SK-N-SH (cell line): ENCODE measurements at regions not wholly inside any gene's neighbourhood (a gene's known extent, or its start where the extent isn't known, plus 50 kb on each side); places are given as distances from the start of the nearest gene placed in this dataset.

Experiments used
- CTCF ChIA-PET: fragments of 300-600, 350-600 bp; formaldehyde crosslinking; extraction: SDS; loops from one replicate; lab custom pipeline; 2021; lab: Yijun Ruan, JAX
- POLR2A ChIA-PET: fragments of 350-600 bp; sonication (Branson Sonifier 250); formaldehyde crosslinking; extraction: SDS; loops from one replicate; lab custom pipeline; 2020; ENCODE audit warnings: antibody characterized with exemption, inconsistent platforms; lab: Yijun Ruan, JAX
- DNase-seq: peaks from one replicate; pipeline ENCODE4 v3.0.0; 2012
- H2AFZ ChIP-seq: fragments of 200-600 bp; sonication (generic); 2 replicates; pipeline ENCODE4 v1.8.1; 2016; ENCODE audit warnings: antibody characterized with exemption, mild to moderate bottlenecking, low read depth
- H3F3A ChIP-seq: fragments of 200-600 bp; sonication (generic); replicated peaks from 2 replicates; pipeline ENCODE3; 2016; ENCODE audit warnings: antibody characterized with exemption, mild to moderate bottlenecking; ENCODE audit not compliant: insufficient read depth
- H3K27ac ChIP-seq, 2 experiments: fragments of 200-500 bp in 1 of 2; fragments of 200-600 bp in 1 of 2; sonication (Bioruptor generic) in 1 of 2; sonication (generic), shearing (Covaris generic) in 1 of 2; 2 replicates each; pipeline versions ENCODE4 v1.5.1 to v1.6.1; 2014 to 2016; ENCODE audit warnings: low read depth in 2 of 2, inconsistent platforms in 1 of 2, low read length in 1 of 2, mild to moderate bottlenecking in 1 of 2, mixed read lengths in 1 of 2
- H3K27me3 ChIP-seq: fragments of 200-600 bp; sonication (generic), shearing (Covaris generic); 2 replicates; pipeline ENCODE4 v1.6.1; 2016; ENCODE audit warnings: mixed run types; ENCODE audit not compliant: insufficient read depth
- H3K36me3 ChIP-seq, 2 experiments: fragments of 200-500 bp in 1 of 2; fragments of 200-600 bp in 1 of 2; sonication (Bioruptor generic) in 1 of 2; sonication (generic) in 1 of 2; replicated peaks in 1 of 2; 2 replicates each; pipeline versions ENCODE3 to v1.5.1; 2014 to 2016; ENCODE audit warnings: low read length in 1 of 2, mild to moderate bottlenecking in 1 of 2; ENCODE audit not compliant: insufficient read depth in 2 of 2, control insufficient read depth in 1 of 2
- H3K4me1 ChIP-seq, 2 experiments: fragments of 200-500 bp in 1 of 2; fragments of 200-600 bp in 1 of 2; sonication (Bioruptor generic) in 1 of 2; sonication (generic), shearing (Covaris generic) in 1 of 2; 2 replicates each; pipeline versions ENCODE4 v1.5.1 to v1.6.1; 2014 to 2016; ENCODE audit warnings: low read depth in 1 of 2, low read length in 1 of 2, mixed run types in 1 of 2; ENCODE audit not compliant: insufficient read depth in 2 of 2, control insufficient read depth in 1 of 2
- H3K4me2 ChIP-seq: fragments of 200-600 bp; sonication (generic), shearing (Covaris generic); 2 replicates; pipeline ENCODE4 v1.6.1; 2017; ENCODE audit warnings: mixed run types
- H3K4me3 ChIP-seq, 2 experiments: fragments of 200-500 bp in 1 of 2; fragments of 200-600 bp in 1 of 2; sonication (Bioruptor generic) in 1 of 2; sonication (generic), shearing (Covaris generic) in 1 of 2; 2 replicates each; pipeline versions ENCODE4 v1.5.1 to v1.8.1; 2014 to 2016; ENCODE audit warnings: low read depth in 2 of 2, inconsistent platforms in 1 of 2, low read length in 1 of 2, mild to moderate bottlenecking in 1 of 2, mixed read lengths in 1 of 2, moderate library complexity in 1 of 2
- H3K79me2 ChIP-seq: fragments of 200-600 bp; sonication (generic); 2 replicates; pipeline ENCODE4 v1.8.1; 2017; ENCODE audit warnings: mild to moderate bottlenecking; ENCODE audit not compliant: insufficient read depth
- H3K9ac ChIP-seq: fragments of 200-600 bp; sonication (generic); 2 replicates; pipeline ENCODE4 v1.6.1; 2017; ENCODE audit warnings: mixed run types
- H3K9me2 ChIP-seq: fragments of 200-600 bp; sonication (generic); 2 replicates; pipeline ENCODE4 v1.6.1; 2017; ENCODE audit warnings: mixed run types
- H3K9me3 ChIP-seq: fragments of 200-600 bp; sonication (generic); 2 replicates; pipeline ENCODE4 v1.6.1; 2017; ENCODE audit warnings: mixed run types, mild to moderate bottlenecking, moderate library complexity
- H4K20me1 ChIP-seq: fragments of 200-600 bp; sonication (generic); 2 replicates; pipeline ENCODE4 v1.6.1; 2017; ENCODE audit warnings: mild to moderate bottlenecking, mixed run types; ENCODE audit not compliant: insufficient read depth
- CHD2 ChIP-seq: fragments of 150-350 bp; IDR thresholded peaks from 2 replicates; pipeline ENCODE4 v1.6.1; 2018; ENCODE audit warnings: low read length; ENCODE audit not compliant: partially characterized antibody
- EP300 ChIP-seq, 2 experiments: IDR thresholded peaks; 2 replicates each; pipeline versions ENCODE4 v1.4.0 to v1.6.1; 2012; ENCODE audit warnings: borderline replicate concordance in 1 of 2, low read depth in 1 of 2, low read length in 1 of 2
- EZH2phosphoT487 ChIP-seq: fragments of 200-600 bp; sonication (generic); IDR thresholded peaks from 2 replicates; pipeline ENCODE4 v1.6.1; 2017; ENCODE audit warnings: low read depth, mixed run types, mild to moderate bottlenecking, antibody characterized with exemption, moderate library complexity, borderline replicate concordance
- FOXJ3 ChIP-seq: sonication (generic); formaldehyde crosslinking; IDR thresholded peaks from 2 replicates; pipeline ENCODE4 v1.5.1; 2020; ENCODE audit warnings: mild to moderate bottlenecking, missing genetic modification reagents
- GABPA ChIP-seq: IDR thresholded peaks from 2 replicates; pipeline ENCODE4 v1.4.0; 2012; ENCODE audit warnings: low read depth, mild to moderate bottlenecking
- RAD21 ChIP-seq: IDR thresholded peaks from 2 replicates; pipeline ENCODE4 v1.6.1; 2012; ENCODE audit warnings: mild to moderate bottlenecking, low read length
- RFX5 ChIP-seq: IDR thresholded peaks from 2 replicates; pipeline ENCODE4 v1.6.1; 2012; ENCODE audit warnings: mild to moderate bottlenecking, improper control_type of control experiment, low read length
- SIN3A ChIP-seq: IDR thresholded peaks from 2 replicates; pipeline ENCODE4 v1.6.1; 2012; ENCODE audit warnings: low read depth, mild to moderate bottlenecking, low read length, moderate library complexity, borderline replicate concordance
- SMC3 ChIP-seq: IDR thresholded peaks from 2 replicates; pipeline ENCODE4 v1.6.1; 2012; ENCODE audit warnings: low read depth, low read length, improper control_type of control experiment
- TCF12 ChIP-seq: IDR thresholded peaks from 2 replicates; pipeline ENCODE4 v1.4.0; 2012
- YY1 ChIP-seq: IDR thresholded peaks from 2 replicates; pipeline ENCODE4 v1.4.0; 2012; ENCODE audit warnings: low read depth, mild to moderate bottlenecking
- WGBS: methylation state at CpG from one replicate; pipeline ENCODE4 v1.1.6; 2017; ENCODE audit warnings: low lambda C conversion rate; 5-methylcytosine and 5-hydroxymethylcytosine counted together
- TF ChIP-seq, protein P1 (sequence below): fragments of 150-350 bp; IDR thresholded peaks from 2 replicates; pipeline ENCODE4 v1.6.1; 2017; ENCODE audit warnings: antibody characterized with exemption, low read length, low read depth, borderline replicate concordance
- TF ChIP-seq, protein P2 (sequence below): fragments of 150-350 bp; IDR thresholded peaks from 2 replicates; pipeline ENCODE4 v1.6.1; 2016; ENCODE audit warnings: mild to moderate bottlenecking, low read depth, low read length
- TF ChIP-seq, protein P3 (sequence below): fragments of 200-600 bp; sonication (generic); IDR thresholded peaks from 2 replicates; pipeline ENCODE4 v1.6.1; 2017; ENCODE audit warnings: antibody characterized with exemption, mild to moderate bottlenecking, moderate library complexity

DNA sequence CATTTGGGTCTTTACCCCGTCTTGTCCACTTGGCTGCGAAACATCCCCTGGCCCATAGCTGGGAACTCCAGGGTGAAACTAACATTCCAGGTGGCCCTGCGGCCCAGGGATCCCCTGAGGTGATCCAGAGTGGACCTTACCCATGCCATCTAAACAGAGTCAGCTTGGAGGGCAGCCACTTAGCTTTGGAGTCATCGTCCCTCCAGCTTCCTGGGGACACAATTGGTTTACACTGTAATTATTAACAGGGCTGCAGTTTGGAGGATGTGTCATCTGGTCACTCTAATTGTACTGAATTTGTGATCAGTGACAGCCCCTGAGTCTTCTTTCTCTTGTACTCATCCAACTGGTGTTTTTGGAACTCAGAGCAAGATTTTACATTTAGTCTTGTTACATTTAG, 149.9 kb downstream of the ENGASE start:
- Histone ChIP-seq H3K79me2 (no peaks in the 10 kb centered on the region), H3K27ac (peak overlapping the region in 1 of 2 experiments; percentile 47; a peak in 2 of 4 replicates), H3F3A (no peaks in the 10 kb centered on the region), H3K9ac (no peak overlapping the region), H3K27me3 (peaks cover 9% of the 10 kb centered on the region; the same call in 1 of the 2 replicates), H3K9me2 (no peaks in the 10 kb centered on the region), H3K36me3 (no peaks in the 10 kb centered on the region), H2AFZ (no peak overlapping the region), H3K9me3 (no peaks in the 10 kb centered on the region), H3K4me1 (peaks cover 0 to 29% of the 10 kb centered on the region in 2 experiments; a peak in 2 of 4 replicates), H3K4me2 (no peak overlapping the region), H3K4me3 (no peak overlapping the region), H4K20me1 (no peaks in the 10 kb centered on the region)
- CTCF ChIA-PET = interaction anchor here (0.8 to 4.8 kb wide), 11 partner anchors 18 to 552 kb away, joined by 3 to 52 read pairs (median 4); no protein-coding TSS in a partner anchor
- peak; percentile 68 for DNase-seq
- TF ChIP-seq SMC3 (no peak), YY1 (no peak), RFX5 (no peak)
- POLR2A ChIA-PET = interaction anchor here (1.1 kb wide), 1 partner anchor 34 kb away, joined by 3 read pairs; no protein-coding TSS in a partner anchor
- 14% methylated on average over 4 of the region's 4 CpGs for WGBS

DNA sequence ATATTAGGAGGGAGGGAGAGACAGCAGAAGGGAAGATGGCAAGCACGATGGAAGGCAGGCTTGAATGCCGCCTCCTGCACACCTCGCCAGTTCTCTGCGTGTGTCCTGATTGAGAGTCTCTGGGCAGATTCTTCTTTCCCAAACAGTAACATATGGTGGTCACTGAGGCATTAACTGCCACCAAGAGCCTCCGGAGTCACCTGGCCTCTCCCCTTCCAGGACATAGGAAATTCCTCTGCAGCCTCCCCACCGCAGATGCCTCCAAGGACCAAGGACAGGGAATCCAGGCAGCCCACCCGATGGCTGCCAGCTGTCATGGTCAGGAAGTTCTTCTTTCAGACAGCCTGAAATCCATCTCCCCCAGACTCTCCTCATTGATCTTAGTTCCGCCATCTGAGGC, 149.3 kb downstream of the ENGASE start:
- no peaks in the 10 kb centered on the region for H3K79me2 ChIP-seq
- H3K9me3 ChIP-seq = no peaks in the 10 kb centered on the region
- H3K27me3 ChIP-seq = peaks cover 9% of the 10 kb centered on the region; the same call in 1 of the 2 replicates
- 62% methylated on average over 8 of the region's 8 CpGs for WGBS
- no peak overlapping the region for H2AFZ ChIP-seq
- no peaks in the 10 kb centered on the region for H3K9me2 ChIP-seq
- H4K20me1 ChIP-seq = no peaks in the 10 kb centered on the region
- no peaks in the 10 kb centered on the region for H3K36me3 ChIP-seq
- H3K9ac ChIP-seq = no peak overlapping the region
- peak overlapping the region in 1 of 2 experiments; percentile 2; a peak in 1 of 4 replicates for H3K27ac ChIP-seq
- ChIA-PET CTCF (interaction anchor here (0.8 to 4.8 kb wide), 12 partner anchors 19 to 552 kb away, joined by 3 to 52 read pairs (median 4); no protein-coding TSS in a partner anchor), POLR2A (interaction anchor here (1.1 kb wide), 1 partner anchor 34 kb away, joined by 3 read pairs; no protein-coding TSS in a partner anchor)
- H3K4me2 ChIP-seq = no peak overlapping the region
- no peaks in the 10 kb centered on the region for H3F3A ChIP-seq
- DNase-seq = no peak
- H3K4me3 ChIP-seq = no peak overlapping the region
- H3K4me1 ChIP-seq = peaks cover 0 to 29% of the 10 kb centered on the region in 2 experiments; a peak in 2 of 4 replicates
- TF ChIP-seq, protein P1, sequence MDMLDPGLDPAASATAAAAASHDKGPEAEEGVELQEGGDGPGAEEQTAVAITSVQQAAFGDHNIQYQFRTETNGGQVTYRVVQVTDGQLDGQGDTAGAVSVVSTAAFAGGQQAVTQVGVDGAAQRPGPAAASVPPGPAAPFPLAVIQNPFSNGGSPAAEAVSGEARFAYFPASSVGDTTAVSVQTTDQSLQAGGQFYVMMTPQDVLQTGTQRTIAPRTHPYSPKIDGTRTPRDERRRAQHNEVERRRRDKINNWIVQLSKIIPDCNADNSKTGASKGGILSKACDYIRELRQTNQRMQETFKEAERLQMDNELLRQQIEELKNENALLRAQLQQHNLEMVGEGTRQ = no peak
- TF ChIP-seq EP300 (IDR thresholded peaks at IDR 0.05; ENCODE audit: borderline replicate concordance in 1 of 2, low read depth in 1 of 2, low read length in 1 of 2) (no peak), RAD21 (no peak), FOXJ3 (CRISPR knock-in tag) (no peak)

DNA sequence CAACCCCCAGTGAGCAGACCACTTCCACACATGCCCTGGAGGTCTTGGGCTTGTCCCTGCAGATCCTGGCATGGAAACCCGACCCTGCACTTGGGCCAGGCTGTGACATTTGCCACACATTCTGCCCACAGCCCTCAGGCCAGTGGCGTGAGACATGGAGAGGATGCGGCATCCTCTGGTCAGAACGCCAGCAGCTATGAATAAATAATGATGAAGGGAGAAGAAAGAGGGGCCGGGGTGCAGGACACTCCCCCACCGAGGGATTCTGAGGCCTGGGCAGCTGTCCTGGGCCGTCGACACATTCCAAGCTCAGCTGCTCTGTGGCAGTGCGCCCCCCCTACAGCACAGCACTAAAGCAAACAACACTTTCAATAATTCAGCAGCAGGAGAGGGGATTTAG, 148.8 kb downstream of the ENGASE start:
- no peaks in the 10 kb centered on the region for H4K20me1 ChIP-seq
- H3K9ac ChIP-seq = no peak overlapping the region
- no peaks in the 10 kb centered on the region for H3K36me3 ChIP-seq
- H2AFZ ChIP-seq = no peak overlapping the region
- ChIA-PET CTCF (interaction anchor here (0.8 to 4.8 kb wide), 8 partner anchors 19 to 177 kb away, joined by 3 to 52 read pairs (median 4); no protein-coding TSS in a partner anchor), POLR2A (interaction anchor here (1.1 to 1.4 kb wide), 2 partner anchors 23 to 35 kb away, joined by 3 read pairs; no protein-coding TSS in a partner anchor)
- H3K27me3 ChIP-seq = peaks cover 9% of the 10 kb centered on the region; the same call in 1 of the 2 replicates
- H3K4me2 ChIP-seq = no peak overlapping the region
- peaks cover 0 to 29% of the 10 kb centered on the region in 2 experiments; a peak in 2 of 4 replicates for H3K4me1 ChIP-seq
- no peaks in the 10 kb centered on the region for H3K9me2 ChIP-seq
- peak; percentile 70 for DNase-seq
- no peaks in the 10 kb centered on the region for H3K79me2 ChIP-seq
- 33% methylated on average over 9 of the region's 9 CpGs for WGBS
- H3K27ac ChIP-seq = peak overlapping the region in 1 of 2 experiments; percentile 2; a peak in 1 of 4 replicates
- H3F3A ChIP-seq = no peaks in the 10 kb centered on the region
- no peak overlapping the region for H3K4me3 ChIP-seq
- no peaks in the 10 kb centered on the region for H3K9me3 ChIP-seq
- TF ChIP-seq, protein P2, sequence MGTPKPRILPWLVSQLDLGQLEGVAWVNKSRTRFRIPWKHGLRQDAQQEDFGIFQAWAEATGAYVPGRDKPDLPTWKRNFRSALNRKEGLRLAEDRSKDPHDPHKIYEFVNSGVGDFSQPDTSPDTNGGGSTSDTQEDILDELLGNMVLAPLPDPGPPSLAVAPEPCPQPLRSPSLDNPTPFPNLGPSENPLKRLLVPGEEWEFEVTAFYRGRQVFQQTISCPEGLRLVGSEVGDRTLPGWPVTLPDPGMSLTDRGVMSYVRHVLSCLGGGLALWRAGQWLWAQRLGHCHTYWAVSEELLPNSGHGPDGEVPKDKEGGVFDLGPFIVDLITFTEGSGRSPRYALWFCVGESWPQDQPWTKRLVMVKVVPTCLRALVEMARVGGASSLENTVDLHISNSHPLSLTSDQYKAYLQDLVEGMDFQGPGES = no peak
- TF ChIP-seq SIN3A (no peak), RFX5 (no peak), TCF12 (no peak), EZH2phosphoT487 (no peak), CHD2 (no peak), GABPA (no peak)
- TF ChIP-seq, protein P3, sequence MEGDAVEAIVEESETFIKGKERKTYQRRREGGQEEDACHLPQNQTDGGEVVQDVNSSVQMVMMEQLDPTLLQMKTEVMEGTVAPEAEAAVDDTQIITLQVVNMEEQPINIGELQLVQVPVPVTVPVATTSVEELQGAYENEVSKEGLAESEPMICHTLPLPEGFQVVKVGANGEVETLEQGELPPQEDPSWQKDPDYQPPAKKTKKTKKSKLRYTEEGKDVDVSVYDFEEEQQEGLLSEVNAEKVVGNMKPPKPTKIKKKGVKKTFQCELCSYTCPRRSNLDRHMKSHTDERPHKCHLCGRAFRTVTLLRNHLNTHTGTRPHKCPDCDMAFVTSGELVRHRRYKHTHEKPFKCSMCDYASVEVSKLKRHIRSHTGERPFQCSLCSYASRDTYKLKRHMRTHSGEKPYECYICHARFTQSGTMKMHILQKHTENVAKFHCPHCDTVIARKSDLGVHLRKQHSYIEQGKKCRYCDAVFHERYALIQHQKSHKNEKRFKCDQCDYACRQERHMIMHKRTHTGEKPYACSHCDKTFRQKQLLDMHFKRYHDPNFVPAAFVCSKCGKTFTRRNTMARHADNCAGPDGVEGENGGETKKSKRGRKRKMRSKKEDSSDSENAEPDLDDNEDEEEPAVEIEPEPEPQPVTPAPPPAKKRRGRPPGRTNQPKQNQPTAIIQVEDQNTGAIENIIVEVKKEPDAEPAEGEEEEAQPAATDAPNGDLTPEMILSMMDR = no peak
